ENCODE measurements at regions not wholly inside any gene's neighbourhood (a gene's known extent, or its start where the extent isn't known, plus 50 kb on each side); places are given as distances from the start of the nearest gene placed in this dataset.
"Not testable (repeated sequence)": the region's sequence is repeated elsewhere in the genome, so short reads cannot be mapped to it uniquely, and the experiment has no call there.

DNA sequence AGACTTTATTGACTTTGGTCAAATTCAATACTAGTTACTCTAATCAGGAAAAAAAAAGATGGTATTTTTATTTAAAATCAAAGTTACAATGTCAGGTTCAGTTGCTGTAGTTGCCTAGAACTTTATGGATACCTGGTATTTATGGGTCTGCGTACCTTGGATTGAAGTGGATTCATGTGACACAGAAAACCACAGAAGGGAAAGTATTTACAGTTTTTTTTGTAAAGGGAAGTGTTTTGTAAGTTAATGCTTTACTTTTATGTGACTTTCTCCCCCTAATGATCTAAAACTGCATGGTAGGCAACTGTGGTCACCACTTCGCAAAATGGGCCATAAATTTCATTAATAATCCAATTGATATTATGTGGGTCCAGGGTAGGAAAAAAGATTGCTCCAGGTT is 65.2 kb upstream of the ADA2 start:
- no peak overlapping the region for H3K4me2 ChIP-seq
- H3K79me2 ChIP-seq (ENCODE audit: insufficient read depth, low read depth), result no peaks in the 10 kb centered on the region
- no peak overlapping the region for H2AFZ ChIP-seq (ENCODE audit: low read depth)
- H3K27me3 ChIP-seq (ENCODE audit: insufficient read depth, low read depth), result no peaks in the 10 kb centered on the region
- H3K4me1 ChIP-seq (ENCODE audit: low read depth, poor library complexity, severe bottlenecking), result peaks cover 25% of the 10 kb centered on the region
- no peaks in the 10 kb centered on the region for H4K20me1 ChIP-seq (ENCODE audit: insufficient read depth)
- no peak overlapping the region for H3K9ac ChIP-seq
- no peak for TF ChIP-seq CTCF (conservative IDR thresholded peaks at IDR 0.05; ENCODE audit: low read depth, low read length)
- H3K4me3 ChIP-seq (IDR thresholded peaks at IDR 0.05; ENCODE audit: insufficient read depth, low read depth, low read length), result no peak overlapping the region
- no peak overlapping the region for H3K27ac ChIP-seq
- no peaks in the 10 kb centered on the region for H3K36me3 ChIP-seq (ENCODE audit: insufficient read depth)

DNA sequence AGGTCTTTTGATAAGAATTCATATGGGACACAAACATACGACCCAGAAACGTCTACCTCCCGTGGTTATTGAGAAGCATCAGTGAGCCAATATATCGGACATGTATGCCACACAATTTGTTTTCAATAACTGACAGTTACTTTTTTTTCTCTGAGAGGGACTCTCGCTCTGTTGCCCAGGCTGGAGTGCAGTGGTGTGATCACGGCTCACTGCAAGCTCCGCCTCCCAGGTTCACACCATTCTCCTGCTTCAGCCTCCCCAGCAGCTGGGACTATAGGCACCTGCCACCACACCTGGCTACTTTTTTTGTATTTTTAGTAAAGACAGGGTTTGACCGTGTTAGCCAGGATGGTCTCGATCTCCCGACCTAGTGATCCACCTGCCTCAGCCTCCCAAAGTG is 64.6 kb upstream of the ADA2 start:
- H3K27ac ChIP-seq; H3K9ac ChIP-seq; H3K36me3 ChIP-seq (ENCODE audit: insufficient read depth); H3K79me2 ChIP-seq (ENCODE audit: insufficient read depth, low read depth); H3K4me3 ChIP-seq (IDR thresholded peaks at IDR 0.05; ENCODE audit: insufficient read depth, low read depth, low read length); H4K20me1 ChIP-seq (ENCODE audit: insufficient read depth); H2AFZ ChIP-seq (ENCODE audit: low read depth); H3K27me3 ChIP-seq (ENCODE audit: insufficient read depth, low read depth); H3K4me2 ChIP-seq: not testable (repeated sequence)
- H3K4me1 ChIP-seq (ENCODE audit: low read depth, poor library complexity, severe bottlenecking), result peaks cover 27% of the 10 kb centered on the region

- H3K4me3 ChIP-seq (IDR thresholded peaks at IDR 0.05; ENCODE audit: insufficient read depth, low read depth, low read length), result no peak overlapping the region
- H4K20me1 ChIP-seq (ENCODE audit: insufficient read depth), result no peaks in the 10 kb centered on the region
- H3K27me3 ChIP-seq (ENCODE audit: insufficient read depth, low read depth), result no peaks in the 10 kb centered on the region
- H3K4me1 ChIP-seq (ENCODE audit: low read depth, poor library complexity, severe bottlenecking), result peaks cover 27% of the 10 kb centered on the region
- H3K79me2 ChIP-seq (ENCODE audit: insufficient read depth, low read depth), result no peaks in the 10 kb centered on the region
- H3K27ac ChIP-seq, result no peak overlapping the region
- H3K36me3 ChIP-seq (ENCODE audit: insufficient read depth), result no peaks in the 10 kb centered on the region
- H3K4me2 ChIP-seq, result no peak overlapping the region
- H3K9ac ChIP-seq, result no peak overlapping the region
- no peak overlapping the region for H2AFZ ChIP-seq (ENCODE audit: low read depth)
- no peak for TF ChIP-seq CTCF (conservative IDR thresholded peaks at IDR 0.05; ENCODE audit: low read depth, low read length)
These were observed 64.2 kb upstream of the ADA2 start for GRCh38 chr22:17283423-17283822.

GRCh38 chr22:17281440-17281841 is 62.2 kb upstream of the ADA2 start:
- no peaks in the 10 kb centered on the region for H3K79me2 ChIP-seq (ENCODE audit: insufficient read depth, low read depth)
- no peaks in the 10 kb centered on the region for H4K20me1 ChIP-seq (ENCODE audit: insufficient read depth)
- H3K27me3 ChIP-seq (ENCODE audit: insufficient read depth, low read depth), result no peaks in the 10 kb centered on the region
- H3K4me1 ChIP-seq (ENCODE audit: low read depth, poor library complexity, severe bottlenecking), result peaks cover 27% of the 10 kb centered on the region
- peak overlapping the region; percentile 57; the same call in 1 of the 2 replicates for H3K4me2 ChIP-seq
- H3K36me3 ChIP-seq (ENCODE audit: insufficient read depth), result no peaks in the 10 kb centered on the region
- no peak overlapping the region for H3K9ac ChIP-seq
- H2AFZ ChIP-seq (ENCODE audit: low read depth), result no peak overlapping the region
- no peak overlapping the region for H3K4me3 ChIP-seq (IDR thresholded peaks at IDR 0.05; ENCODE audit: insufficient read depth, low read depth, low read length)
- H3K27ac ChIP-seq, result no peak overlapping the region
- no peak for TF ChIP-seq CTCF (conservative IDR thresholded peaks at IDR 0.05; ENCODE audit: low read depth, low read length)

DNA sequence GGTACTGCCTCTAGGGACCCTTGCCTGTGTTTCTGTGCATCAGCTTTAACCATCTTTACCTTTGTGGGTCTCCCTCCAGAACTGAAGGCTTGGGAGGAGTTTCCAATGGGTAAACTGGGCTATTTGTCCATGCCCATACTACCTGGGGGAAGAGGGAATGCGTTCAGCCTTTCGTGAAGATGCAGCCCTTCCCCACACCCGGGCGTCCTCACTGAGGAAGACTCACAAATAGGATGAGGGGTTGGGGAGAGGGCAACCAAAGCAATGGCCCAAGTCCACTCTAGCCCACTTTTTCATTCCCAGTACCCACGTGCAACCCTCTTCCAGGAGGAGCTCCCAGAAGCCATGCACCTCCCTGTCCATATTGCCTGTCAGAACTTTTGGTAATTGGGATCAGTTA is 61.8 kb upstream of the ADA2 start:
- no peak for TF ChIP-seq CTCF (conservative IDR thresholded peaks at IDR 0.05; ENCODE audit: low read depth, low read length)
- Histone ChIP-seq H3K9ac (no peak overlapping the region), H2AFZ (ENCODE audit: low read depth) (no peak overlapping the region)

More for the DNA sequence above, 61.8 kb upstream of the ADA2 start:
- Histone ChIP-seq H4K20me1 (ENCODE audit: insufficient read depth) (no peaks in the 10 kb centered on the region), H3K4me1 (ENCODE audit: low read depth, poor library complexity, severe bottlenecking) (peaks cover 27% of the 10 kb centered on the region), H3K4me2 (peak overlapping the region; percentile 57), H3K27me3 (ENCODE audit: insufficient read depth, low read depth) (no peaks in the 10 kb centered on the region), H3K27ac (peak overlapping the region; percentile 31; the same call in 1 of the 2 replicates), H3K36me3 (ENCODE audit: insufficient read depth) (no peaks in the 10 kb centered on the region), H3K4me3 (IDR thresholded peaks at IDR 0.05; ENCODE audit: insufficient read depth, low read depth, low read length) (no peak overlapping the region), H3K79me2 (ENCODE audit: insufficient read depth, low read depth) (no peaks in the 10 kb centered on the region)
